ENCODE measurements at regions not wholly inside any gene's neighbourhood (a gene's known extent, or its start where the extent isn't known, plus 50 kb on each side); places are given as distances from the start of the nearest gene placed in this dataset.

DNA sequence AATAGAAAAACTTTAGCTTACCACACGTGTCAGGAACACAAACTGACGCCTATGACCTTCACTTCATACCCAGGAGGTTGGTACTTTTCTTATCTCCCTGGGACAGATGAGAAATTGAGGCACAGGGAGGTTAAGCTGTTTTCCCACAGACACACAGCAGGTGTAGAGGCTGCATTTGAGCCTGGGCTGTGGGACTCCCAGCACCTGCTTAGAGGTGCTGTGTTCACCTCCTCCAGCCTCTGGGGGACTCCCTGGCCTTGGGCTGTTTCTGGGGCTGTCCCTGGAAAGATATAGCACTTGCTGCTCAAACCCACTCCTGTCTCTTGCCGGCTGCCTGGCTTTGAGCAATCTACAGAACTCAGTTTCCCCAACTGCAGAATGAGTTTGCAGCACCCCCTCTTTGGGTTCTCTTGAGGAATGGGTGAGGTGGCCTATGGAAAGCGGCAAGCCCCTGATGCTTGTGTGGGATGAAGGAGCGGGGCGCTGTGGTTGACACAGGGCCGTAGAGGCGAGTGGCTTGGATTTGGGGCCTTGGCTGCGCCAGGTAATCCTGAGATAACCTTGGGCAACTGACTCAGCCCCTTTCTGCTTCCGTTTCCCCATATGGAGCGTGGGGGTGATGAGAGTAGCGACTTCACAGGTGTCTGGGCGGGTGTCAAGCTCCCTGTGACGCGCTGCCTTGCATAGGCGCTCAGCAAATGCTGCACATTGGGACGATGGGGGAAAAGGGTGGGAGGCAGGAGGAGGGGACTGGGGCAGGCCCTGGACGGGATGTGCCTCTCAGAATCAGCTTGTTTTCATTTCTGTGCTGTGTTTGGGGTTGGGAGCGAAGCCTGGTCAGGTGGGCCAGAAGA is 104.5 kb upstream of the CIBAR2 start:
- Histone ChIP-seq H3K4me3 (ENCODE audit: low read length) (no peak overlapping the region), H3K9ac (ENCODE audit: low read depth, low read length) (no peak overlapping the region), H3K4me1 (ENCODE audit: insufficient read depth, low read length) (peaks cover 15% of the 10 kb centered on the region; the same call in 1 of the 2 replicates), H3K36me3 (ENCODE audit: insufficient read depth, low read length) (no peaks in the 10 kb centered on the region), H3K9me3 (ENCODE audit: insufficient read depth, low read depth, low read length) (no peaks in the 10 kb centered on the region), H3K27me3 (ENCODE audit: insufficient read depth, low read length) (no peaks in the 10 kb centered on the region), H3K27ac (ENCODE audit: low read depth, low read length) (no peak overlapping the region)
- 89% methylated on average over 18 of the region's 19 CpGs for WGBS

DNA sequence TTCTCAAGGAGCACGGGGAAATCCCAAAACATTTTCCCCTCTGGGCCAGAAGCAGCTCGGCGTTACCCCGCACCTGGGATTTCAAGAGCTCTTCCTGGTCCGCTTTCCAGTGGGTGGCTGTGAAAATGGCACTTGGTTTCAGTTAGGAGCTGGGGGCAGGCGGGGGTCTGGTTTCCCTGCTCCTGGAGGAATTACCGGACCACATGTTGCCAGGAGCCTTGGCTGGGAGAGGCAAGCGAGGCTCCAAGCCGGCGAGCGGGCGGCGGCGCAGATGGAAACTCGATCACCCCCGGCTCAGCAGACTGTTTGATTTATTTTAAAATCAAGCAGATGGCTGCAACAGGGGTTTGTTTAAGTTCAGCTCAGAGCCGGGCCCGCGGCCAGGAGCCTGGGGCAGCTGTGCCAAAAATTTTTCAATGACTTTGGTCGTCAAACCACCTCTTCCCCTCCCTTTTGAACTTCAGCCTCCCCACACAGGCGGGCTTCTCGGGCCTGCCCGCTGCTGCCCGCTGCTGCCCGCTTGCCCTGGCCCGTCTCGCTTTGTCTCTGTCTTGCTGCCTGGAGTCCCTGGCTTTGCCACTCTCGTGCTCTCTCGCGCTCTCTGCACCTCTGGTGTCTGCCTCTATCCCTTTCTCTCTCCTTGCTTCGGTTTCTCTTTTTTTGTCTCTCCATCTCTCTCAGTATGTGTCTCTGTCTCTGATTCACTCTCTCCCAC is 108.0 kb upstream of the CIBAR2 start:
- no peak overlapping the region for H3K27ac ChIP-seq (ENCODE audit: low read depth, low read length)
- no peak overlapping the region for H3K4me3 ChIP-seq (ENCODE audit: low read length)
- H3K27me3 ChIP-seq (ENCODE audit: insufficient read depth, low read length): no peaks in the 10 kb centered on the region
- 73% methylated on average over 31 of the region's 31 CpGs for WGBS
- H3K36me3 ChIP-seq (ENCODE audit: insufficient read depth, low read length): no peaks in the 10 kb centered on the region
- no peak overlapping the region for H3K9ac ChIP-seq (ENCODE audit: low read depth, low read length)
- H3K4me1 ChIP-seq (ENCODE audit: insufficient read depth, low read length): peaks cover 15% of the 10 kb centered on the region; the same call in 1 of the 2 replicates
- H3K9me3 ChIP-seq (ENCODE audit: insufficient read depth, low read depth, low read length): no peaks in the 10 kb centered on the region

DNA sequence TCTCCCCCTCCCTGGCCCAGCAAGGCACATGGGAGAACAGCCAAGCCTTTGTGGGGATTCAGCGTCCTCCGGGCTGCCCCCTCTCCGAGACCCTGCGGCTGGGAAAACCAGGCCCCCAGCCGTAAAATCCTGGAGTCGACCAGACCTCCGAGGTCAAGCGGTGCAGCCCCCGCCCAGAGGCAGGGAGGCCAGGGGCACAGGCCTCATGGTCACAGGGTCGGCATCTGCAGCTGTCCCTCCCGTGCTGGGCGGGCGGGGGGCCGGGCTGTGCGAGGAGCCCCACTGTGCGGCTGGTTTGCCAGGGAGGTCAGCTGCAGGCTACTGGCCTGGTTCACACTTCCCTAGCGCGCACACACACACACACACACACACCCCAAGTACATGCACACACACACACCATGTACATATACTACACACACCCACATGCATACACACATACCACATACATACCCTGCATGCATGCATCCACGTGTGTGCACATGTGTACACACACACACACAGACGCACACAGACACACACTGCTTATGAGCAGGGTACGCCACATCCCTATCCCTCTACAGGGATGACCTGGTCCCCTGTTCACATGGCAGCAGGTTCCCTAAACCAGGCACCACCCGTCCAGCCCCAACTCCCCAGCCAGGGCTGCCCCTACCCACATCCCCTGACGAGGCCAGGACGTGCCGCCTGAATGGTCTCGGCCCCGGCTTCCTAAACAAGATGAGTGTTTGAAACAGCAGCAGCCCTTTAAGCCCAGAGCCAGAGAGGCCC is 108.9 kb upstream of the CIBAR2 start:
- Histone ChIP-seq H3K9ac (ENCODE audit: low read depth, low read length) (no peak overlapping the region), H3K9me3 (ENCODE audit: insufficient read depth, low read depth, low read length) (no peaks in the 10 kb centered on the region), H3K36me3 (ENCODE audit: insufficient read depth, low read length) (no peaks in the 10 kb centered on the region), H3K4me3 (ENCODE audit: low read length) (no peak overlapping the region), H3K4me1 (ENCODE audit: insufficient read depth, low read length) (peaks cover 15% of the 10 kb centered on the region; the same call in 1 of the 2 replicates), H3K27ac (ENCODE audit: low read depth, low read length) (no peak overlapping the region), H3K27me3 (ENCODE audit: insufficient read depth, low read length) (no peaks in the 10 kb centered on the region)
- WGBS: 73% methylated on average over 27 of the region's 27 CpGs

DNA sequence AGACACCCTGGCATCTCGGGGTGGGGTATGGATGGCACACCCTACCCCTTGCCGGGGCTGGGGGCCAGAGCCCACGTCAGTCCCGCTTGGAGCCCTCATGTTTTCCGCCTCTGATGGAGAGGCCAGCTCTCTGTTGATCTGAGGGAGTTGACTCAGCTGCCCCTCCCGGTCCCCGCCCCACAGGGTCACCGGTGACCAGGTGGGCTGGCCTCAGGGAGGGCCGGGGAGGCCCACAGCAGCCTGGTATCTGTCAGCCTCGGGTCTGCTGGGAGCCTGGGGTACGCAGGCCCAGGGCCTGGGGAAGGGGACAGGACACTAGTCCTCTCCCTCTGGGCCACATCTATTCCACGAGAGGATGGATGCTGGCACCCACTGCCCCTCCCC is 109.5 kb upstream of the CIBAR2 start:
- Histone ChIP-seq H3K27ac (ENCODE audit: low read depth, low read length) (no peak overlapping the region), H3K27me3 (ENCODE audit: insufficient read depth, low read length) (no peaks in the 10 kb centered on the region), H3K9ac (ENCODE audit: low read depth, low read length) (no peak overlapping the region), H3K36me3 (ENCODE audit: insufficient read depth, low read length) (no peaks in the 10 kb centered on the region), H3K4me1 (ENCODE audit: insufficient read depth, low read length) (peaks cover 15% of the 10 kb centered on the region; the same call in 1 of the 2 replicates), H3K4me3 (ENCODE audit: low read length) (no peak overlapping the region), H3K9me3 (ENCODE audit: insufficient read depth, low read depth, low read length) (no peaks in the 10 kb centered on the region)
- WGBS: 83% methylated on average over 12 of the region's 12 CpGs

DNA sequence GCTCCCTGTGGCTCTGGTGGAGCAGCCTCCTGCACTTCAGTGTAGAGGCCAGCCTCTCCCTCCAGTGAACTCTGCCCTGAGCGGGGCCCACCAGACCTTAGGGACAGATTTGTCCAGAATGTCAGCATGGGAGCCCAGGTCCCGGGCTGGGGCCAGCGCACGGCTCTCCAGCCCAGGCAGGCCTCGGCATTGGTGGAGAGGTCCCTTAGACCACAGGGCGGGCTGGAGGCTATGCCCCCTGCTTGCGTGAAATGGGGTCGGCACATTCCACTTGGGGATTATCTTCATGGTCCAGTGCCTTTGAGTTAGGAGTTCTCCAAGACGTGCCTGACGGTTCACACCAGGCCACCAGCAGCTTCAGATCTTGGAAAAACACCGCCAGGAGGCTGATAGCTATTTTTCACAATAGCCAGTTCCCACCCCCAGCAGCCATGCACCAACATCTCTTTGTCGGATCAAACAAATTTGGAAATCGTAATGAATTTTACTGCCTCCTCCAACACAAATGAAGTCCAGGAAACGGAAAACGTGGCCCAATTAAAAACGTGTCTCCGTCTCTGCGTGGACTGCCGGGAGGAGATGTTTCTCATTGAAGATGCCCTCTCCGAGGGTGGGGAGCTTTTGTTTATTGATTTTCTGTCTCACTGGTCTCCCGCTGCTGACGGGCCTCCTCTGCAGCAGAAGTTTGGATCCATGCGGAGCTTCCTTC is 110.0 kb upstream of the CIBAR2 start:
- Histone ChIP-seq H3K4me1 (ENCODE audit: insufficient read depth, low read length) (peaks cover 20% of the 10 kb centered on the region; the same call in 1 of the 2 replicates), H3K4me3 (ENCODE audit: low read length) (no peak overlapping the region), H3K9me3 (ENCODE audit: insufficient read depth, low read depth, low read length) (no peaks in the 10 kb centered on the region), H3K36me3 (ENCODE audit: insufficient read depth, low read length) (no peaks in the 10 kb centered on the region), H3K9ac (ENCODE audit: low read depth, low read length) (no peak overlapping the region), H3K27ac (ENCODE audit: low read depth, low read length) (no peak overlapping the region), H3K27me3 (ENCODE audit: insufficient read depth, low read length) (no peaks in the 10 kb centered on the region)
- 77% methylated on average over 23 of the region's 23 CpGs for WGBS

DNA sequence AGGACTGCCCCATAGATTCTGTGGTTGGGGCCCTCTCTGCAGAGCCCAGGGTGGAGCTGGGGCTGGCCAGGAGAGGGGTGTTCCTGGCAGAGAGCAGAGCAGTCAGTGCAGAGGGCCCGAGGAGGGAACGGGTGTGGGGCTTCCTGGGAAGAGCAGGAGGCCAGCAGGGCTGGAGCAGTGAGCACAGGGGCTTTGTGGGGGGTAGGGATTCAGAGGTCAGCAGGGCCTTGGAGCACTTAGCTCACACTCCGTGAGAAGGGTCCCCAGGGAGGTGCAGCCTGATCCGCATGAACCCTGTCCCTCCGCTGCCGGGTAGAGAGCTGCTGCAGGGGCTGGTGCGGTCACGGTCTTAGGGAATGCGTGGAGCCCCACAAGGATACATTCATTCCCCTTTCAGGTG is 113.0 kb upstream of the CIBAR2 start:
- no peaks in the 10 kb centered on the region for H3K36me3 ChIP-seq (ENCODE audit: insufficient read depth, low read length)
- H3K4me3 ChIP-seq (ENCODE audit: low read length): no peak overlapping the region
- H3K27me3 ChIP-seq (ENCODE audit: insufficient read depth, low read length): no peaks in the 10 kb centered on the region
- H3K27ac ChIP-seq (ENCODE audit: low read depth, low read length): no peak overlapping the region
- H3K9me3 ChIP-seq (ENCODE audit: insufficient read depth, low read depth, low read length): no peaks in the 10 kb centered on the region
- no peak overlapping the region for H3K9ac ChIP-seq (ENCODE audit: low read depth, low read length)
- 84% methylated on average over 9 of the region's 9 CpGs for WGBS
- peaks cover 20% of the 10 kb centered on the region; the same call in 1 of the 2 replicates for H3K4me1 ChIP-seq (ENCODE audit: insufficient read depth, low read length)

DNA sequence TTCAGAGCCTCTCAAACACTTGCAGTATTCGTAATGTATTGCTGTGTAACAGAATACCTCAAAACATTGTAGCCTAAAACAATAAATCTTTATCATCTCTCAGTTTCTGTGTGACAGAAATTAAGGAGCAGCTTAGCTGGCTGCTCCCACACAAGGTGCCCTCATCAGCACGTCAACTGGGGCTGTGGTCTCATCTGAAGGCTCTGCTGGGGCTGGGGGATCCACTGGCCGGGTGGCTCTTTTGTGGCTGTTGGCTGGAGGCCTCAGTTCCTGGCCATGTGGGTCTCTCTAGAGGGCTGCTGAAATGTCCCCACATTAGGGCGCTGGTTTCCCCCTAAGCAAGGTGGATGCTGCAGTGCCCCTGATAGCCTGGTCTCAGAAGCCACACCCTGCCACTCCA is 113.4 kb upstream of the CIBAR2 start:
- H3K27me3 ChIP-seq (ENCODE audit: insufficient read depth, low read length): no peaks in the 10 kb centered on the region
- no peaks in the 10 kb centered on the region for H3K9me3 ChIP-seq (ENCODE audit: insufficient read depth, low read depth, low read length)
- peaks cover 17% of the 10 kb centered on the region; the same call in 1 of the 2 replicates for H3K4me1 ChIP-seq (ENCODE audit: insufficient read depth, low read length)
- H3K36me3 ChIP-seq (ENCODE audit: insufficient read depth, low read length): no peaks in the 10 kb centered on the region
- no peak overlapping the region for H3K9ac ChIP-seq (ENCODE audit: low read depth, low read length)
- H3K27ac ChIP-seq (ENCODE audit: low read depth, low read length): no peak overlapping the region
- no peak overlapping the region for H3K4me3 ChIP-seq (ENCODE audit: low read length)
- WGBS: 95% methylated on average over 4 of the region's 4 CpGs

DNA sequence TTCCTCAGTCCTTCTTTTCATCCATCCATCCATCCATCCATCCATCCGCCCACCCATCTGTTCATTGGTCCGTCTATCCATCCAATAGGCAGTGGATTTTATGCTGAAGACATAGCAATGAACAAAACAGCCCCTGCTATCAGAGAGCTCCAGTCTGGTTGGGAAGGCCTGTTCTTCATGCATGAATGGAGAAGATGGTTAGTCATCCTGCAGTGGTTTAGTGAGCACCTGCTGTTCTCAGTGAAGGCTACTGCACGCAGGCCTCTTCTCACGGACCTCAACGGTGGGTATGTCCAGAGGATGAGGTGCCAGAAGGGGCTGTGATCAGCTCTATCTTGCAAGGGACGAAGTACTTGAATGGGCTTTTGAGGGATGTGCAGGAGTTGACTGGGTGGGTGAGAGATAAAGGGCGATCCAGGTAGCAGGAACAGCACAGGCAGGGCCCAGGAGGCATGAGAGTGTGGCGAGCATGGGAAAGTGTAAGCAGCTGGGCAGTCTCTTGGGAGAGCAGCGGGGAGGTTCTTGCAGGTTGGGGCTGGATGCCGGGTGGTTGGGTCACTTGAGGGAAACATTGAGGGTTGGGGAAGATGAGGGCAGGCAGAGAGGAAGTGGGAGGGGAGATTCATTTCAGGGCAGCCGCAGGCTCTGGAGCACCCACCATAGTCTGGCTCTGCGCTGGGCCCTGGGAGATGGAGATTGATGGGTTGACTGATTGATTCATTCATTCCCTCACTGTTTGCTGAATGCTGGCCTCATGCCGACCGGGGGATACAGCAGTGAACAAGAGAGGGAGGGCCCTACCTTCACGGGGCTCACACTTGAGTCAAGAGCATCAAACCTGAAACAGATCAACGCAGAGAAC is 115.0 kb upstream of the CIBAR2 start:
- Histone ChIP-seq H3K9me3 (ENCODE audit: insufficient read depth, low read depth, low read length) (no peaks in the 10 kb centered on the region), H3K27ac (ENCODE audit: low read depth, low read length) (no peak overlapping the region), H3K27me3 (ENCODE audit: insufficient read depth, low read length) (no peaks in the 10 kb centered on the region), H3K4me1 (ENCODE audit: insufficient read depth, low read length) (peaks cover 11% of the 10 kb centered on the region; the same call in 1 of the 2 replicates), H3K9ac (ENCODE audit: low read depth, low read length) (no peak overlapping the region), H3K4me3 (ENCODE audit: low read length) (no peak overlapping the region), H3K36me3 (ENCODE audit: insufficient read depth, low read length) (no peaks in the 10 kb centered on the region)
- WGBS: 73% methylated on average over 16 of the region's 16 CpGs

DNA sequence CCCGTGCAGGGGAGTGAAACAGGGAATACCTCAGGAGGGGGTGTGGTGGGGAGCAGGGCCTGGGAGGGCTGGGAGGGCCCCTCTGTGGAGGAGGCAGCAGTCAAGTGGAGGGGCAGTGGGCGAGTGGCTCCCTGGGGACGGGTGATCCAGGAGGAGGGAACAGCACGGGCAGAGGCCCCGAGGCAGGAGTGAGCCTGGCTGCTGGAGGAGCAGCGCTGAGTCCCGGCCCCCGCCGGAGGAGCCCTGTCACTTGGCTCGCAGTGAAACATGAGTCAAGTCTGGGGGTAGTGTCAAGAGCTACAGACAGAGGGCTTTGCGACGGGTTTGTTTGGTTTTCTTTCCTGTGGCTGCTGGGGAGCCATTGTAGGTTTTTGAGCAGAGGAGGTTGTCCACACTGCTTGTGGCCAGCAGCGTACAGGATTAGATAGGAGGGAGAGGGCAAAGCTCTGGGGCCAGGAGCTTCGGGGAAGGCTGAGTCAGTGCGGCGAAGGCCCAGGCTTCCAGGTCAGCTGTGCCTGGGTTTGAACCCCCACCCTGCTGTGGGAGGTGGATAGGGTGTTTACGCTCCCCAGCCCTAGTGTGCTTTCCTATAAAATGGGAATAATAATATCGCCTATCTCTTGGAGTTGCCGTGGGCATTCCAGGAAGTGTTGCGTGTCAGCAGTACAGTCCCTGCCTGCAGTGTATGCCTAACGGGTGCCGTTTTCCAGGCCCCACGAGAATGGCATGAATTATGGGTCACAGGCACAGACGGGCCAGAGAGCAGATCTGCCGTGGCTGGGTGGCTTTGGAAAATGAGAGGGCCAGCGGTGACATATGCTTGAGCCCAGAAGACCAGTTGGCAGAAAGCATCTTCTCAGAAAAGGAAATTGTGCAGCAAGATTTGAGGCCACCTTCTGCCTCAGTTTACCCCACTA is 115.9 kb upstream of the CIBAR2 start:
- Histone ChIP-seq H3K36me3 (ENCODE audit: insufficient read depth, low read length) (no peaks in the 10 kb centered on the region), H3K27me3 (ENCODE audit: insufficient read depth, low read length) (no peaks in the 10 kb centered on the region), H3K4me1 (ENCODE audit: insufficient read depth, low read length) (peaks cover 11% of the 10 kb centered on the region; the same call in 1 of the 2 replicates), H3K9ac (ENCODE audit: low read depth, low read length) (no peak overlapping the region), H3K9me3 (ENCODE audit: insufficient read depth, low read depth, low read length) (no peaks in the 10 kb centered on the region), H3K4me3 (ENCODE audit: low read length) (no peak overlapping the region), H3K27ac (ENCODE audit: low read depth, low read length) (no peak overlapping the region)
- 59% methylated on average over 26 of the region's 26 CpGs for WGBS
